ENCODE measurements at regions not wholly inside any gene's neighbourhood (a gene's known extent, or its start where the extent isn't known, plus 50 kb on each side); places are given as distances from the start of the nearest gene placed in this dataset.

- TF ChIP-seq CTCF (IDR thresholded peaks at IDR 0.05; ENCODE audit: insufficient read depth, low read length, poor library complexity, severe bottlenecking) (no peak), EZH2phosphoT487 (conservative IDR thresholded peaks at IDR 0.05; ENCODE audit: low read length) (no peak)
Observed at GRCh38 chr6:111973118-111973761, 80.7 kb upstream of the CCN6 start.

Measured in SU-DHL-6 (cell line).